ENCODE measurements at regions not wholly inside any gene's neighbourhood (a gene's known extent, or its start where the extent isn't known, plus 50 kb on each side); places are given as distances from the start of the nearest gene placed in this dataset.
"Not testable (repeated sequence)": the region's sequence is repeated elsewhere in the genome, so short reads cannot be mapped to it uniquely, and the experiment has no call there.

GRCh38 chr7:156376317-156376716 is 264.3 kb upstream of the RNF32 start:
- no peaks in the 10 kb centered on the region for H3K36me3 ChIP-seq (ENCODE audit: low read length)
- no peak overlapping the region for H3K4me2 ChIP-seq (ENCODE audit: low read depth, low read length, poor library complexity, severe bottlenecking)
- no peaks in the 10 kb centered on the region for H3K9me3 ChIP-seq (ENCODE audit: insufficient read depth, low read length)
- no peaks in the 10 kb centered on the region for H4K20me1 ChIP-seq (ENCODE audit: low read depth, low read length)
- no peaks in the 10 kb centered on the region for H3F3A ChIP-seq (ENCODE audit: insufficient read depth)
- H3K9me2 ChIP-seq (replicated peaks; ENCODE audit: insufficient read depth, low read length): no peaks in the 10 kb centered on the region
- TF ChIP-seq EZH2phosphoT487 (conservative IDR thresholded peaks at IDR 0.05; ENCODE audit: low read length) (no peak), CTCF (IDR thresholded peaks at IDR 0.05; ENCODE audit: insufficient read depth, low read length, poor library complexity, severe bottlenecking) (no peak)
- H3K27ac ChIP-seq (ENCODE audit: low read depth, low read length): no peak overlapping the region
- no peak overlapping the region for H2AFZ ChIP-seq (ENCODE audit: low read depth, low read length, severe bottlenecking)
- no peaks in the 10 kb centered on the region for H3K27me3 ChIP-seq (ENCODE audit: low read length)
- H3K9ac ChIP-seq (ENCODE audit: low read length): no peak overlapping the region
- H3K79me2 ChIP-seq (ENCODE audit: insufficient read depth, low read length): no peaks in the 10 kb centered on the region
- no peak overlapping the region for H3K4me3 ChIP-seq (ENCODE audit: insufficient read depth, low read length, poor library complexity, severe bottlenecking)

- Histone ChIP-seq H3K9me3 (ENCODE audit: insufficient read depth, low read length) (no peaks in the 10 kb centered on the region), H3K9ac (ENCODE audit: low read length) (no peak overlapping the region), H4K20me1 (ENCODE audit: low read depth, low read length) (no peaks in the 10 kb centered on the region), H3K4me3 (ENCODE audit: insufficient read depth, low read length, poor library complexity, severe bottlenecking) (no peak overlapping the region), H3K36me3 (ENCODE audit: low read length) (no peaks in the 10 kb centered on the region), H2AFZ (ENCODE audit: low read depth, low read length, severe bottlenecking) (no peak overlapping the region), H3K4me2 (ENCODE audit: low read depth, low read length, poor library complexity, severe bottlenecking) (no peak overlapping the region), H3F3A (ENCODE audit: insufficient read depth) (no peaks in the 10 kb centered on the region), H3K27ac (ENCODE audit: low read depth, low read length) (no peak overlapping the region), H3K27me3 (ENCODE audit: low read length) (no peaks in the 10 kb centered on the region), H3K79me2 (ENCODE audit: insufficient read depth, low read length) (no peaks in the 10 kb centered on the region), H3K9me2 (replicated peaks; ENCODE audit: insufficient read depth, low read length) (no peaks in the 10 kb centered on the region)
- TF ChIP-seq CTCF (IDR thresholded peaks at IDR 0.05; ENCODE audit: insufficient read depth, low read length, poor library complexity, severe bottlenecking): no peak
- no peak for TF ChIP-seq EZH2phosphoT487 (conservative IDR thresholded peaks at IDR 0.05; ENCODE audit: low read length)
Observed at GRCh38 chr7:156374335-156374734, 266.2 kb upstream of the RNF32 start.

GRCh38 chr7:156369929-156370328 is 270.6 kb upstream of the RNF32 start:
- not testable (repeated sequence) for H3F3A ChIP-seq (ENCODE audit: insufficient read depth); H3K4me3 ChIP-seq (ENCODE audit: insufficient read depth, low read length, poor library complexity, severe bottlenecking); H4K20me1 ChIP-seq (ENCODE audit: low read depth, low read length); H3K36me3 ChIP-seq (ENCODE audit: low read length); H3K9ac ChIP-seq (ENCODE audit: low read length); H3K27me3 ChIP-seq (ENCODE audit: low read length); H3K79me2 ChIP-seq (ENCODE audit: insufficient read depth, low read length); H2AFZ ChIP-seq (ENCODE audit: low read depth, low read length, severe bottlenecking); H3K9me3 ChIP-seq (ENCODE audit: insufficient read depth, low read length); H3K4me2 ChIP-seq (ENCODE audit: low read depth, low read length, poor library complexity, severe bottlenecking); H3K9me2 ChIP-seq (replicated peaks; ENCODE audit: insufficient read depth, low read length); H3K27ac ChIP-seq (ENCODE audit: low read depth, low read length)

GRCh38 chr7:156368053-156368843 is 272.3 kb upstream of the RNF32 start:
- no peaks in the 10 kb centered on the region for H3K79me2 ChIP-seq (ENCODE audit: insufficient read depth, low read length)
- no peaks in the 10 kb centered on the region for H3K9me2 ChIP-seq (replicated peaks; ENCODE audit: insufficient read depth, low read length)
- no peaks in the 10 kb centered on the region for H3K36me3 ChIP-seq (ENCODE audit: low read length)
- H3K27ac ChIP-seq (ENCODE audit: low read depth, low read length): no peak overlapping the region
- H4K20me1 ChIP-seq (ENCODE audit: low read depth, low read length): no peaks in the 10 kb centered on the region
- no peak overlapping the region for H2AFZ ChIP-seq (ENCODE audit: low read depth, low read length, severe bottlenecking)
- no peak overlapping the region for H3K4me2 ChIP-seq (ENCODE audit: low read depth, low read length, poor library complexity, severe bottlenecking)
- TF ChIP-seq CTCF (IDR thresholded peaks at IDR 0.05; ENCODE audit: insufficient read depth, low read length, poor library complexity, severe bottlenecking) (no peak), EZH2phosphoT487 (conservative IDR thresholded peaks at IDR 0.05; ENCODE audit: low read length) (no peak)
- H3K4me3 ChIP-seq (ENCODE audit: insufficient read depth, low read length, poor library complexity, severe bottlenecking): no peak overlapping the region
- no peaks in the 10 kb centered on the region for H3K27me3 ChIP-seq (ENCODE audit: low read length)
- no peaks in the 10 kb centered on the region for H3F3A ChIP-seq (ENCODE audit: insufficient read depth)
- no peak overlapping the region for H3K9ac ChIP-seq (ENCODE audit: low read length)
- H3K9me3 ChIP-seq (ENCODE audit: insufficient read depth, low read length): no peaks in the 10 kb centered on the region
